Loucy (cell line): ENCODE measurements at regions not wholly inside any gene's neighbourhood (a gene's known extent, or its start where the extent isn't known, plus 50 kb on each side); places are given as distances from the start of the nearest gene placed in this dataset.

Experiments
- H2AFZ ChIP-seq: fragments of 200-600 bp; sonication (generic); 2 replicates; pipeline ENCODE4 v1.6.0; 2016; ENCODE audit warnings: antibody characterized with exemption, mild to moderate bottlenecking, low read length, moderate library complexity
- H3F3A ChIP-seq: fragments of 200-600 bp; 2 replicates; pipeline ENCODE4 v1.6.0; 2016; ENCODE audit warnings: antibody characterized with exemption, low read depth, mild to moderate bottlenecking
- H3K27me3 ChIP-seq: fragments of 200-600 bp; sonication (generic); 2 replicates; pipeline ENCODE4 v1.6.1; 2014; ENCODE audit warnings: low read length, mild to moderate bottlenecking; ENCODE audit not compliant: insufficient read depth, poor library complexity, severe bottlenecking
- H3K36me3 ChIP-seq: fragments of 200-600 bp; sonication (generic); 2 replicates; pipeline ENCODE4 v1.6.1; 2016; ENCODE audit warnings: low read length; ENCODE audit not compliant: insufficient read depth
- H3K4me1 ChIP-seq: fragments of 200-600 bp; sonication (generic); 2 replicates; pipeline ENCODE4 v1.5.1; 2014; ENCODE audit warnings: low read length, mild to moderate bottlenecking; ENCODE audit not compliant: insufficient read depth, poor library complexity, severe bottlenecking
- H3K4me2 ChIP-seq: fragments of 200-600 bp; sonication (generic); 2 replicates; pipeline ENCODE4 v1.6.0; 2014; ENCODE audit warnings: antibody characterized with exemption, low read length, low read depth, mild to moderate bottlenecking; ENCODE audit not compliant: poor library complexity, severe bottlenecking
- H3K4me3 ChIP-seq: fragments of 200-600 bp; sonication (generic); 2 replicates; pipeline ENCODE4 v1.5.1; 2014; ENCODE audit warnings: low read length, mild to moderate bottlenecking, mixed read lengths; ENCODE audit not compliant: poor library complexity, severe bottlenecking
- H3K79me2 ChIP-seq: fragments of 200-600 bp; sonication (generic); 2 replicates; pipeline ENCODE4 v1.6.1; 2014; ENCODE audit warnings: low read length; ENCODE audit not compliant: insufficient read depth
- H3K9ac ChIP-seq: fragments of 200-600 bp; sonication (generic); 2 replicates; pipeline ENCODE4 v1.6.0; 2014; ENCODE audit warnings: mild to moderate bottlenecking, low read depth, low read length, moderate library complexity; ENCODE audit not compliant: poor library complexity, severe bottlenecking
- H3K9me2 ChIP-seq: fragments of 200-600 bp; sonication (generic); replicated peaks from 2 replicates; pipeline ENCODE4 v1.6.1; 2016; ENCODE audit warnings: low read depth, low read length, mixed read lengths
- H3K9me3 ChIP-seq: fragments of 200-600 bp; sonication (generic); 2 replicates; pipeline ENCODE4 v1.6.1; 2014; ENCODE audit warnings: mild to moderate bottlenecking, antibody characterized with exemption, low read length, low read depth; ENCODE audit not compliant: insufficient read depth
- H4K20me1 ChIP-seq: fragments of 200-600 bp; sonication (generic); 2 replicates; pipeline ENCODE4 v1.6.0; 2014; ENCODE audit warnings: antibody characterized with exemption, low read length, mild to moderate bottlenecking; ENCODE audit not compliant: insufficient read depth, poor library complexity, severe bottlenecking
- CTCF ChIP-seq: fragments of 200-600 bp; sonication (generic); conservative IDR thresholded peaks from 2 replicates; pipeline ENCODE4 v1.5.1; 2014; ENCODE audit warnings: mild to moderate bottlenecking, antibody characterized with exemption, low read length
- EZH2phosphoT487 ChIP-seq: fragments of 200-600 bp; IDR thresholded peaks from 2 replicates; pipeline ENCODE4 v1.6.1; 2018; ENCODE audit warnings: antibody characterized with exemption, mild to moderate bottlenecking, moderate library complexity, borderline replicate concordance

GRCh38 chr3:139803294-139803693 lies 125.5 kb upstream of the NMNAT3 start:
- Histone ChIP-seq H3K4me2 (no peak overlapping the region), H3K27me3 (no peaks in the 10 kb centered on the region), H3K36me3 (no peaks in the 10 kb centered on the region), H4K20me1 (no peaks in the 10 kb centered on the region), H2AFZ (no peak overlapping the region), H3F3A (no peaks in the 10 kb centered on the region), H3K4me1 (no peaks in the 10 kb centered on the region), H3K79me2 (no peaks in the 10 kb centered on the region), H3K4me3 (no peak overlapping the region), H3K9me3 (no peaks in the 10 kb centered on the region), H3K9ac (no peak overlapping the region), H3K9me2 (no peaks in the 10 kb centered on the region)
- TF ChIP-seq EZH2phosphoT487 (no peak), CTCF (no peak)

- H4K20me1 ChIP-seq, result no peaks in the 10 kb centered on the region
- H3K79me2 ChIP-seq, result no peaks in the 10 kb centered on the region
- H3K4me2 ChIP-seq, result no peak overlapping the region
- H3K27me3 ChIP-seq, result no peaks in the 10 kb centered on the region
- H3K9me2 ChIP-seq, result no peaks in the 10 kb centered on the region
- H3K9me3 ChIP-seq, result no peaks in the 10 kb centered on the region
- TF ChIP-seq CTCF, result no peak
- TF ChIP-seq EZH2phosphoT487, result no peak
- H2AFZ ChIP-seq, result no peak overlapping the region
- no peak overlapping the region for H3K4me3 ChIP-seq
- no peak overlapping the region for H3K9ac ChIP-seq
- H3K36me3 ChIP-seq, result no peaks in the 10 kb centered on the region
- no peaks in the 10 kb centered on the region for H3K4me1 ChIP-seq
- H3F3A ChIP-seq, result no peaks in the 10 kb centered on the region
These were observed 120.1 kb upstream of the NMNAT3 start for GRCh38 chr3:139797724-139798343.

GRCh38 chr3:139794469-139795265 lies 116.9 kb upstream of the NMNAT3 start:
- Histone ChIP-seq H3K4me1 (no peaks in the 10 kb centered on the region), H3F3A (no peaks in the 10 kb centered on the region), H3K4me2 (no peak overlapping the region), H4K20me1 (no peaks in the 10 kb centered on the region), H2AFZ (no peak overlapping the region), H3K36me3 (no peaks in the 10 kb centered on the region), H3K27me3 (no peaks in the 10 kb centered on the region), H3K79me2 (no peaks in the 10 kb centered on the region), H3K4me3 (no peak overlapping the region), H3K9me3 (no peaks in the 10 kb centered on the region), H3K9ac (no peak overlapping the region), H3K9me2 (no peaks in the 10 kb centered on the region)
- TF ChIP-seq EZH2phosphoT487 (no peak), CTCF (no peak)
